ENCODE measurements at regions not wholly inside any gene's neighbourhood (a gene's known extent, or its start where the extent isn't known, plus 50 kb on each side); places are given as distances from the start of the nearest gene placed in this dataset.

DNA sequence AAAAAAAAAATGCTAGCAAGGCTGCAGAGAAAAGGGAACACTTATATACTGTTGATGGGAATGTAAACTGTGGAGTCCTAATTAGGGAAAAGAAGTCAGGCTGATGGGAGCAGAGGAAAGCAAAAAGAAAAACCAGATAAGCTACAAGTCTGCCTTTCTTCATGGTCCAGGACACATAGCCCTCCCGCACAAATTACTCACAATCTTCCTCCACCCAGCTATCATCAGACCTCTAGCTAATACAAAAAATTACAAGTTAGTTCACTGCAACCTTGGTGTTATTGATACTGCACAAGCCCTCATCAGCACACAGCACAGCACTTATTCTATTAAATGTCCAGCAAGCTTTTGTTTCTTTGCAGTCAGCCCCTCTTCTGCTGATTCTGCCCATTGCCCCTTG lies 186.0 kb upstream of the ADRA1B start:
- Histone ChIP-seq H3K36me3 (no peaks in the 10 kb centered on the region), H3K27me3 (no peaks in the 10 kb centered on the region), H3K4me1 (no peaks in the 10 kb centered on the region), H3K9me3 (no peaks in the 10 kb centered on the region), H3K27ac (no peak overlapping the region), H3K4me3 (replicated peaks in 1 of 3) (no peak overlapping the region)
- DNase-seq, result no peak
- TF ChIP-seq, protein P1, sequence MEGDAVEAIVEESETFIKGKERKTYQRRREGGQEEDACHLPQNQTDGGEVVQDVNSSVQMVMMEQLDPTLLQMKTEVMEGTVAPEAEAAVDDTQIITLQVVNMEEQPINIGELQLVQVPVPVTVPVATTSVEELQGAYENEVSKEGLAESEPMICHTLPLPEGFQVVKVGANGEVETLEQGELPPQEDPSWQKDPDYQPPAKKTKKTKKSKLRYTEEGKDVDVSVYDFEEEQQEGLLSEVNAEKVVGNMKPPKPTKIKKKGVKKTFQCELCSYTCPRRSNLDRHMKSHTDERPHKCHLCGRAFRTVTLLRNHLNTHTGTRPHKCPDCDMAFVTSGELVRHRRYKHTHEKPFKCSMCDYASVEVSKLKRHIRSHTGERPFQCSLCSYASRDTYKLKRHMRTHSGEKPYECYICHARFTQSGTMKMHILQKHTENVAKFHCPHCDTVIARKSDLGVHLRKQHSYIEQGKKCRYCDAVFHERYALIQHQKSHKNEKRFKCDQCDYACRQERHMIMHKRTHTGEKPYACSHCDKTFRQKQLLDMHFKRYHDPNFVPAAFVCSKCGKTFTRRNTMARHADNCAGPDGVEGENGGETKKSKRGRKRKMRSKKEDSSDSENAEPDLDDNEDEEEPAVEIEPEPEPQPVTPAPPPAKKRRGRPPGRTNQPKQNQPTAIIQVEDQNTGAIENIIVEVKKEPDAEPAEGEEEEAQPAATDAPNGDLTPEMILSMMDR (IDR thresholded peaks at IDR 0.05), result no peak
- TF ChIP-seq POLR2A (IDR thresholded peaks at IDR 0.05), result no peak
- WGBS, 2 donors, result 69 to 90% methylated on average over 1 of the region's 1 CpG
- intact Hi-C loops (cut with DNase I), result no loop called here

DNA sequence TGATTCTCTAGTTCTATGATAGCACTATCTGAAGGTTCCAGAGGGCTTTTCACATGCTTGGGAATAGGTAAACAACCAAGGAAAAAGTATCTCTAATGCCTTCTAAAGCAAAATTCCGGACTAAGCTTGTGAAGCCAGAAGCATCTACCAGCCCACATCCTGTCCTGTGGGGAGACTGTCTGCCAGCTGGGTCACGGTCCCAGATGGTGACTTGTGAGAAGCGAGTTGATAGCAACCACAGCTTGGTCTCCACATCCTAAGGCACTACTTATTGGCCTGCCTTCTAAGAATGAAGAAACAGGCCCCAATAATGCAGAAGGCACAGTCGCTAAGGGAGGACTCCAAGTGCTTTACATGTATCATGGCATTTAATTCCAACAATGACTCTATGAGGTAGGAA lies 184.1 kb upstream of the ADRA1B start:
- no peak overlapping the region for H3K27ac ChIP-seq
- no peaks in the 10 kb centered on the region for H3K4me1 ChIP-seq
- H3K4me3 ChIP-seq (replicated peaks in 1 of 3), result no peak overlapping the region
- intact Hi-C loops (cut with DNase I), result no loop called here
- H3K36me3 ChIP-seq, result no peaks in the 10 kb centered on the region
- no peak for DNase-seq
- 88% methylated on average over 4 of the region's 4 CpGs for WGBS, 2 donors
- no peaks in the 10 kb centered on the region for H3K9me3 ChIP-seq
- H3K27me3 ChIP-seq, result no peaks in the 10 kb centered on the region
- TF ChIP-seq, protein P1 (IDR thresholded peaks at IDR 0.05), result no peak
- TF ChIP-seq POLR2A (IDR thresholded peaks at IDR 0.05), result no peak

DNA sequence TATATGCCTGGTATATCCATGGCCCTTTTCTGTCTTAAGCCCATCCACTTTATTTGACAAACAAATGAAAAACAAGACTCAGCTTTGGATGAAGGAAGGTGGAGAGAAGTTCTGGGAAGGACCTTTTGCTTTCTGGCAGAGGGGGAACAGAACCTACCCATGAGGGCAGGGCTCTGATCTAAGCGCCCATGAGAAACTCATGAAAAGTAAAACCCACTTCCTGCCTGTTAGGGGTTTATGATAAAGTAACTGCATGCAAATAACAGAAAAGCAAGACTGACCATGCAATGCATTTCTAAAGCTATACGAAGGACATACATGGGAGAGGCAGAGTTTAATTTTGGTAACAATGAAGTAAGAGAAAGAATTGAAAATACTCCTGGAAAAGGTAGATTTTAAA lies 181.9 kb upstream of the ADRA1B start:
- no peaks in the 10 kb centered on the region for H3K9me3 ChIP-seq
- H3K36me3 ChIP-seq, result no peaks in the 10 kb centered on the region
- H3K4me3 ChIP-seq (replicated peaks in 1 of 3), result no peak overlapping the region
- 79 to 86% methylated on average over 2 of the region's 2 CpGs for WGBS, 2 donors
- no peak for DNase-seq
- no peak overlapping the region for H3K27ac ChIP-seq
- TF ChIP-seq, protein P1 (IDR thresholded peaks at IDR 0.05), result no peak
- no peak for TF ChIP-seq POLR2A (IDR thresholded peaks at IDR 0.05)
- H3K4me1 ChIP-seq, result no peaks in the 10 kb centered on the region
- intact Hi-C loops (cut with DNase I), result no loop called here
- no peaks in the 10 kb centered on the region for H3K27me3 ChIP-seq

DNA sequence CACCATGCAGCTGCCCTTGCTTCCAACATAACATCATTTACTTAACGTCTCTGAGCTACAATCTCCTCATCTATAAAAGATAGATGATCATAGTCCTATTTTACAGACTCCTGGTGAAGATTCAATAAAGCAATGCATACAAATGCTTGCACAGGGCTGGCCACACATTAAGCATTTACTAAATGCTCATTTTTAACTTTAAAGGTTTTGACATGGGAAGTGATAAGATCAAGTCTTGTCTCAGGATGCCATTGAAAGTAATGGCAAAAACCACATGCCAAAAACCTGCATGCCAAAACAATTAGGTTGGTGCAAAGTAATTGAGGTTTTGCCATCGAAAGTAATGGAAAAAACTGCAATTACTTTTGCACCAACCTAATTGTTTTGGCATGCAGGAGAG lies 181.2 kb upstream of the ADRA1B start:
- Histone ChIP-seq H3K27ac (no peak overlapping the region), H3K27me3 (no peaks in the 10 kb centered on the region), H3K9me3 (no peaks in the 10 kb centered on the region), H3K4me3 (replicated peaks in 1 of 3) (no peak overlapping the region), H3K4me1 (no peaks in the 10 kb centered on the region), H3K36me3 (no peaks in the 10 kb centered on the region)
- no peak for TF ChIP-seq POLR2A (IDR thresholded peaks at IDR 0.05)
- TF ChIP-seq, protein P1 (IDR thresholded peaks at IDR 0.05), result no peak
- DNase-seq, result no peak
- intact Hi-C loops (cut with DNase I), result no loop called here
- 93% methylated on average over 2 of the region's 2 CpGs for WGBS, 2 donors

DNA sequence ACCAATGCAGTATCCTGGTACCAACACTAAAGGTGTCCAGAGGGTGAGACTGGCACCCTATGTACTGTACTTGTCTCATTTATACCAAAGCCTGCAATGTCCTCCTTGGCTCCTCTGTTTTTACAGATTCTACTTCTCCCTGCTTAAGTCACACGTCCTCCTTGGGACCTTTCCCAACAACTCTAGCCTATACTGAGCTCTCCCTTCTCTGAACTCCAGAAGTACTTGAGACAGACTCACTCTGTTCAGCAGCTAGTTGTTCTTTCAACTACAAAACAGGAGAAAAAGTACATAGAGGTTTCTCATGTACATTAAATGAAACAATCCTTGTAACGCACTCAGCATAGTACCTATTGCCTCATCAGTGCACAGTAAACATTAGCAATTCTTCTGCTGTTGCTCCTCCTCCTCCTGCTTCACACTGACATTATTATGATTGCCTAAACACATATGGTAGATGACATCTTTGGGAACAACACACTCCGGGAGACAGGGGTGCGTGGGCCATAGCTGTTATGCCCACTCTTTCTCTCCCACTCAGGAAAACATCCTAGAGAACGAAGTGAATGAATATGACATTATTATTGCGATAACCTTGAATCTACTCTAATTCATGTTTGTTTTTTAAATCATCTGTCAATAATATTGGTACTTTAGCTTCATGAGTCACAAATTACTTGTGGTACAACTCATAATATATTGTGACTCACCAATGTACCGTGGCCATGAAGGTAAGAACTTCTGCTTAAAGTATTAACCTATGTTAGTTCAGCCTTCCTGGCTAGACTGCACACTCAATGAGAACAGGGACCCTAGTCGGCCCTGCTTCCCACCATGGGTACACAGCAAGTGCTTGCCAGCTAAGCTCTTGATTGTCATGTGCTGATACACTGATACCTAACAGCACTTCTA lies 180.3 kb upstream of the ADRA1B start:
- intact Hi-C loops (cut with DNase I), result no loop called here
- Histone ChIP-seq H3K4me1 (no peaks in the 10 kb centered on the region), H3K4me3 (replicated peaks in 1 of 3) (no peak overlapping the region), H3K27ac (no peak overlapping the region), H3K36me3 (no peaks in the 10 kb centered on the region), H3K9me3 (no peaks in the 10 kb centered on the region), H3K27me3 (no peaks in the 10 kb centered on the region)
- 77 to 80% methylated on average over 8 of the region's 8 CpGs for WGBS, 2 donors
- no peak for DNase-seq
- TF ChIP-seq POLR2A (IDR thresholded peaks at IDR 0.05), result no peak
- TF ChIP-seq, protein P1 (IDR thresholded peaks at IDR 0.05), result no peak
